ENCODE measurements at regions not wholly inside any gene's neighbourhood (a gene's known extent, or its start where the extent isn't known, plus 50 kb on each side); places are given as distances from the start of the nearest gene placed in this dataset.

DNA sequence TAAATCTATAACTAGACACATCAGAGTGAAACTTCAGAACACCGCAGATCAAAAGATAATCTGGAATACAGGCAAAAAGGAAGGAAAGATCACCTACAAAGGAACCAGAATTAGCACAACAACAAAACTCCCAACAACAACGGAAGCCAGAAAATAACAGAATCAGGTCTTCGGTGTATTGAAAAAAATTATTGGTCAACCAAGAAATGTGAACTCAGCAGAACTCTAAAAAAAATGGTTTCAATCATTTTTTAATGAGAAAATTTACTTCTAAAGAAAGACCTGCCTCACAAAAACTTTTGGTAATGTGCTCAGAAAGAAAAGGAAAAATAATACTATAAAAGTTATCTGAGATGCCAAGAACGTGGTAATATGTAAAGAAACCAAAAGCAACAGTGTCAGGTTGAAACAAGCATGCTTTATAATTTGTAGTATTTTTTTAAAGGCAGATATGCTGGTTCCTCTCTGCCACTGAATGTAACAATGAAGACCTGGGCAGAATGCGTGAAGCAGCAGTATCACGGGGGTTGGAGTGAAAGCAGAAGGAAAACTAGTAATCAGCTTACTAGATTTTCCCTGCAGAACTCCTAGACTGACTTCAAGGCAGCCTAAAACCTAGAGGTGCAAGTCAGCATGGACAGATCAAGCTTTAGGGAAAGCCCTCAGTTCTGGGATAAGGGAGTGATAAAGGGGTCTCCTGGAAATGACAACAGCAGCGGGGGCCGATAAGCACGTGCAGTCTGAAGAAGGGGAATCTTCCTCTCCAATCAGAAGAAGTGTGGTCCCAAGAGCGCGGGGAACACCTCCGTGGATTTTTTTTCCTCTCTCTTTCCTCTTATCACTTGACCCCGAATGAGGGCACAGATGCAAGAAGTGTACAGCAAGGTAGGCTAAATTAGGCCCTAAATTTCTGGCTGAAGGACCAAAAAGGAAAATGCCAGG, 80.9 kb upstream of the TEKT1 start:
- no peak overlapping the region for H2BK20ac ChIP-seq (ENCODE audit: low read length)
- H3K36me3 ChIP-seq (ENCODE audit: control insufficient read depth in 2 of 4, insufficient read depth in 4 of 4, low read length in 3 of 4), result no peaks in the 10 kb centered on the region
- H4K8ac ChIP-seq (ENCODE audit: extremely low read depth, insufficient read depth, low read length), result no peak overlapping the region
- 91% methylated on average over 13 of the region's 13 CpGs; no CpG with 5 or more reads in 1 of the 2 experiments for WGBS, 2 experiments (ENCODE audit: extremely low coverage in 1 of 2, insufficient coverage in 1 of 2, insufficient read length in 1 of 2, insufficient replicate concordance in 2 of 2, low coverage in 1 of 2, low lambda C conversion rate in 2 of 2, missing lambda C conversion rate in 1 of 2)
- no peaks in the 10 kb centered on the region for H3K4me1 ChIP-seq (replicated peaks in 1 of 4; ENCODE audit: control insufficient read depth in 3 of 4, insufficient read depth in 4 of 4, low read length in 3 of 4)
- no peak overlapping the region for H3K14ac ChIP-seq (ENCODE audit: insufficient read length)
- H2BK5ac ChIP-seq (ENCODE audit: low read depth, low read length), result no peak overlapping the region
- no peak overlapping the region for H2AFZ ChIP-seq (ENCODE audit: low read length)
- TF ChIP-seq CHD2 (IDR thresholded peaks at IDR 0.05; ENCODE audit: low read length), result no peak
- TF ChIP-seq E2F6 (IDR thresholded peaks at IDR 0.05), result no peak
- TF ChIP-seq EZH2 (IDR thresholded peaks at IDR 0.05; ENCODE audit: low read depth, low read length, severe bottlenecking), result no peak
- no peak for TF ChIP-seq SP2 (IDR thresholded peaks at IDR 0.05; ENCODE audit: low read length)
- no peak for TF ChIP-seq KDM4A (IDR thresholded peaks at IDR 0.05; ENCODE audit: low read depth, low read length, severe bottlenecking)
- TF ChIP-seq TBP (IDR thresholded peaks at IDR 0.05; ENCODE audit: low read depth, low read length), result no peak
- no peak for TF ChIP-seq BRCA1 (IDR thresholded peaks at IDR 0.05; ENCODE audit: low read depth, low read length)
- no peak for TF ChIP-seq FOSL1 (IDR thresholded peaks at IDR 0.05; ENCODE audit: insufficient read depth, low read depth, low read length)
- no peak overlapping the region for H2BK120ac ChIP-seq (replicated peaks; ENCODE audit: low read depth, low read length)
- no peak overlapping the region for H2BK15ac ChIP-seq (ENCODE audit: low read length)
- H3K56ac ChIP-seq (replicated peaks; ENCODE audit: insufficient read length, low read depth, low read length), result no peak overlapping the region
- H3K27ac ChIP-seq (ENCODE audit: low read depth, low read length), result no peak overlapping the region
- H3K9me3 ChIP-seq (ENCODE audit: insufficient read depth in 2 of 2, low read depth in 1 of 2, low read length in 1 of 2), result peaks cover 18 to 25% of the 10 kb centered on the region in 2 experiments
- ChIA-PET CTCF (ENCODE audit: partially characterized antibody) (interaction anchor here (0.6 to 5.7 kb wide), 9 partner anchors 10 to 1720 kb away, joined by 3 to 152 read pairs (median 3); partner anchors contain the start of genes ALOX12 and BCL6B), POLR2A (ENCODE audit: partially characterized antibody) (no interaction called here)
- no peak overlapping the region for H3K4me2 ChIP-seq (ENCODE audit: insufficient read depth in 1 of 2, low read depth in 2 of 2, low read length in 2 of 2)
- no peaks in the 10 kb centered on the region; a peak in 2 of 7 replicates for H3K27me3 ChIP-seq (replicated peaks in 1 of 4; ENCODE audit: control insufficient read depth in 3 of 4, extremely low read depth in 1 of 4, insufficient read depth in 3 of 4, low read length in 3 of 4)
- H4K5ac ChIP-seq (ENCODE audit: insufficient read length, low read depth, low read length), result no peak overlapping the region
- DNase-seq (ENCODE audit: low read depth in 1 of 2, low spot score in 2 of 2) (no peak), FAIRE-seq (no peak)
- no peaks in the 10 kb centered on the region for H3K79me2 ChIP-seq (ENCODE audit: control insufficient read depth in 1 of 2, insufficient read depth in 2 of 2, low read length in 2 of 2)
- H3K9ac ChIP-seq (replicated peaks in 1 of 4; ENCODE audit: extremely low read depth in 1 of 4, low read depth in 3 of 4, low read length in 3 of 4), result no peak overlapping the region
- H3K79me1 ChIP-seq (ENCODE audit: low read depth, low read length), result no peaks in the 10 kb centered on the region
- no peak overlapping the region for H3K18ac ChIP-seq (ENCODE audit: extremely low read depth, low read length)
- H3K23ac ChIP-seq (ENCODE audit: insufficient read length), result no peak overlapping the region
- H3K4ac ChIP-seq (replicated peaks; ENCODE audit: insufficient read length, low read depth, low read length), result no peak overlapping the region
- H2BK12ac ChIP-seq (ENCODE audit: low read depth, low read length), result no peak overlapping the region
- no peak overlapping the region for H4K91ac ChIP-seq (replicated peaks; ENCODE audit: insufficient read length, low read length)
- no peak overlapping the region for H2AK5ac ChIP-seq (ENCODE audit: low read depth, low read length)
- H3K4me3 ChIP-seq (ENCODE audit: extremely low read depth in 1 of 4, insufficient read depth in 2 of 4, low read depth in 3 of 4, low read length in 4 of 4), result no peak overlapping the region
- H4K20me1 ChIP-seq (replicated peaks in 1 of 2; ENCODE audit: control insufficient read depth in 1 of 2, insufficient read depth in 2 of 2, low read length in 2 of 2), result no peaks in the 10 kb centered on the region
- H3K23me2 ChIP-seq (ENCODE audit: low read depth, low read length), result no peaks in the 10 kb centered on the region
